ENCODE measurements at regions not wholly inside any gene's neighbourhood (a gene's known extent, or its start where the extent isn't known, plus 50 kb on each side); places are given as distances from the start of the nearest gene placed in this dataset.

- TF ChIP-seq, protein P1, sequence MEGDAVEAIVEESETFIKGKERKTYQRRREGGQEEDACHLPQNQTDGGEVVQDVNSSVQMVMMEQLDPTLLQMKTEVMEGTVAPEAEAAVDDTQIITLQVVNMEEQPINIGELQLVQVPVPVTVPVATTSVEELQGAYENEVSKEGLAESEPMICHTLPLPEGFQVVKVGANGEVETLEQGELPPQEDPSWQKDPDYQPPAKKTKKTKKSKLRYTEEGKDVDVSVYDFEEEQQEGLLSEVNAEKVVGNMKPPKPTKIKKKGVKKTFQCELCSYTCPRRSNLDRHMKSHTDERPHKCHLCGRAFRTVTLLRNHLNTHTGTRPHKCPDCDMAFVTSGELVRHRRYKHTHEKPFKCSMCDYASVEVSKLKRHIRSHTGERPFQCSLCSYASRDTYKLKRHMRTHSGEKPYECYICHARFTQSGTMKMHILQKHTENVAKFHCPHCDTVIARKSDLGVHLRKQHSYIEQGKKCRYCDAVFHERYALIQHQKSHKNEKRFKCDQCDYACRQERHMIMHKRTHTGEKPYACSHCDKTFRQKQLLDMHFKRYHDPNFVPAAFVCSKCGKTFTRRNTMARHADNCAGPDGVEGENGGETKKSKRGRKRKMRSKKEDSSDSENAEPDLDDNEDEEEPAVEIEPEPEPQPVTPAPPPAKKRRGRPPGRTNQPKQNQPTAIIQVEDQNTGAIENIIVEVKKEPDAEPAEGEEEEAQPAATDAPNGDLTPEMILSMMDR (IDR thresholded peaks at IDR 0.05) = no peak
- TF ChIP-seq EP300 (IDR thresholded peaks at IDR 0.05) (no peak), POLR2A (IDR thresholded peaks at IDR 0.05) (no peak)
- WGBS, 2 donors = 92 to 97% methylated on average over 2 of the region's 2 CpGs
- H3K27ac ChIP-seq = no peak overlapping the region
- no peaks in the 10 kb centered on the region for H3K4me1 ChIP-seq
- no peaks in the 10 kb centered on the region for H3K36me3 ChIP-seq
- H3K4me3 ChIP-seq = no peak overlapping the region
- H3K9me3 ChIP-seq = peaks cover 0 to 9% (median 0%) of the 10 kb centered on the region in 4 donors
- no peaks in the 10 kb centered on the region for H3K27me3 ChIP-seq
- no peak for DNase-seq (ENCODE audit: low spot score in 2 of 2)
Measured at GRCh38 chr4:14650127-14650526, 352.2 kb upstream of the CPEB2 start.

DNA sequence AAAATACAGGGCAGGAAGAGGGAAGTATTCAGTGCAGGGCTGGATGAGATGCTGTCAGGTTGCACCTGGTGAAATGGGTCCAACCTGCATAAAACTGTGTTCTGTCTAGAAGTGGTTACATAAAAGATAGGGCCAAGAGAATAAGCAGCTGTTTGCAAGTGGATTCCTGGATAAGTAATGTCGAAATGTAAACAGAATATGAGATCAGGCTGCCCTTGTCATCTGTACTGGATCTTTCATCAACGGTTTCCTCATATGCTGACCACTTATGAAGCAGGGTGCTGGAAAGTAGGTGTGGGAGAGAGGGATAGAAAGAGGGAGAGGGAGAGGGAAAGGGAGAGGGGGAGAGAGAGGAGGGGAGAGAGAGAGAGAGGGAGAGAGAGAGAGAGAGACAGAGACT, 349.8 kb upstream of the CPEB2 start:
- no peak overlapping the region for H3K27ac ChIP-seq
- 65 to 68% methylated on average over 2 of the region's 2 CpGs for WGBS, 2 donors

DNA sequence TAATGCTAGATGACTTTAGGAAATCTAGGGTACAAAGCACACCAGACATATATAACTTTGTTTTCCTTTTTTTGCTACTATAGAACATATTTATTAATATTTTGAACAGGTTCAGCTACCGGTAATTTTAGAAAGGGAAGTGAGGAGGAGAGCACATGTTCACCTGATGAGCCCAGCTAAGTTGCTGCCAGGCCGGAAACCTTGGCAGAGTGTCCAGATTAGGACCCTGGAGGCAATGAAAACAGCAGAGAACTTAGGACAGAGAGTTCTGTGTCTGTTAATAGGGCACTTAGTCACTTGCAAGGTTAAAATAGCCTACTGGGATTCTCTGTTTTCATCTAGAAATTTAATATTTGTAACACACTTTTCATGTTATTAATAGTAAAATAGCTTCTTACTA, 348.9 kb upstream of the CPEB2 start:
- no peak overlapping the region for H3K27ac ChIP-seq
- no peaks in the 10 kb centered on the region for H3K4me1 ChIP-seq
- H3K27me3 ChIP-seq = no peaks in the 10 kb centered on the region
- no peak overlapping the region for H3K4me3 ChIP-seq
- H3K36me3 ChIP-seq = no peaks in the 10 kb centered on the region
- DNase-seq (ENCODE audit: low spot score in 2 of 2) = no peak
- peaks cover 0 to 9% (median 0%) of the 10 kb centered on the region in 4 donors for H3K9me3 ChIP-seq
- TF ChIP-seq POLR2A (IDR thresholded peaks at IDR 0.05) = no peak
- 85 to 90% methylated on average over 2 of the region's 2 CpGs for WGBS, 2 donors

More for the DNA sequence above, 349.8 kb upstream of the CPEB2 start:
- no peak overlapping the region for H3K4me3 ChIP-seq
- H3K36me3 ChIP-seq = no peaks in the 10 kb centered on the region
- DNase-seq (ENCODE audit: low spot score in 2 of 2) = no peak
- H3K9me3 ChIP-seq = peaks cover 0 to 9% (median 0%) of the 10 kb centered on the region in 4 donors
- TF ChIP-seq EP300 (IDR thresholded peaks at IDR 0.05) (no peak), POLR2A (IDR thresholded peaks at IDR 0.05) (no peak)
- TF ChIP-seq, protein P1 (IDR thresholded peaks at IDR 0.05) = no peak
- H3K4me1 ChIP-seq = no peaks in the 10 kb centered on the region
- no peaks in the 10 kb centered on the region for H3K27me3 ChIP-seq

GRCh38 chr4:14659286-14659685, 343.0 kb upstream of the CPEB2 start:
- TF ChIP-seq EP300 (IDR thresholded peaks at IDR 0.05) (no peak), POLR2A (IDR thresholded peaks at IDR 0.05) (no peak)
- TF ChIP-seq, protein P1 (IDR thresholded peaks at IDR 0.05) = no peak
- Histone ChIP-seq H3K36me3 (no peaks in the 10 kb centered on the region), H3K27me3 (no peaks in the 10 kb centered on the region), H3K4me1 (no peaks in the 10 kb centered on the region), H3K27ac (no peak overlapping the region), H3K9me3 (peaks cover 0 to 3% (median 0%) of the 10 kb centered on the region in 4 donors), H3K4me3 (no peak overlapping the region)
- DNase-seq (ENCODE audit: low spot score in 2 of 2) = no peak
- WGBS, 2 donors = 74 to 76% methylated on average over 5 of the region's 5 CpGs

GRCh38 chr4:14667624-14668151, 334.6 kb upstream of the CPEB2 start:
- no peak for DNase-seq (ENCODE audit: low spot score in 2 of 2)
- Histone ChIP-seq H3K27me3 (no peaks in the 10 kb centered on the region), H3K9me3 (peaks cover 0 to 12% (median 0%) of the 10 kb centered on the region in 4 donors), H3K4me1 (no peaks in the 10 kb centered on the region), H3K4me3 (no peak overlapping the region), H3K36me3 (no peaks in the 10 kb centered on the region), H3K27ac (no peak overlapping the region)
- TF ChIP-seq EP300 (IDR thresholded peaks at IDR 0.05) (no peak), POLR2A (IDR thresholded peaks at IDR 0.05) (no peak)
- TF ChIP-seq, protein P1 (IDR thresholded peaks at IDR 0.05) = no peak
- 49 to 53% methylated on average over 2 of the region's 2 CpGs for WGBS, 2 donors

- 81 to 97% methylated on average over 1 of the region's 1 CpG for WGBS, 2 donors
- peaks cover 0 to 12% (median 0%) of the 10 kb centered on the region in 4 donors for H3K9me3 ChIP-seq
- no peak overlapping the region for H3K4me3 ChIP-seq
- no peaks in the 10 kb centered on the region for H3K4me1 ChIP-seq
- no peaks in the 10 kb centered on the region for H3K36me3 ChIP-seq
- H3K27me3 ChIP-seq = no peaks in the 10 kb centered on the region
- no peak overlapping the region for H3K27ac ChIP-seq
- no peak for DNase-seq (ENCODE audit: low spot score in 2 of 2)
- no peak for TF ChIP-seq POLR2A (IDR thresholded peaks at IDR 0.05)
- no peak for TF ChIP-seq EP300 (IDR thresholded peaks at IDR 0.05)
- TF ChIP-seq, protein P1 (IDR thresholded peaks at IDR 0.05) = no peak
Measured at GRCh38 chr4:14668296-14668695, 334.0 kb upstream of the CPEB2 start.

Data from tibial nerve (tissue), 4 donors.